ENCODE measurements at regions not wholly inside any gene's neighbourhood (a gene's known extent, or its start where the extent isn't known, plus 50 kb on each side); places are given as distances from the start of the nearest gene placed in this dataset.

- no peak for DNase-seq
Measured at GRCh38 chr2:37869304-37869703, 55.8 kb upstream of the RMDN2 start.

- no peak for DNase-seq
Measured at GRCh38 chr2:37869771-37870170, 55.3 kb upstream of the RMDN2 start.

- no peak for DNase-seq
Measured at GRCh38 chr2:37870829-37871228, 54.3 kb upstream of the RMDN2 start.

GRCh38 chr2:37871456-37872191 is 53.5 kb upstream of the RMDN2 start:
- no peak for DNase-seq

GRCh38 chr2:37872192-37872750 is 52.8 kb upstream of the RMDN2 start:
- DNase-seq: no peak

- no peak for DNase-seq
Measured at GRCh38 chr2:37873229-37873628, 51.9 kb upstream of the RMDN2 start.

- DNase-seq: no peak
Measured at GRCh38 chr2:37873749-37874330, 51.2 kb upstream of the RMDN2 start.

- DNase-seq: no peak
Measured at GRCh38 chr2:37874470-37874869, 50.6 kb upstream of the RMDN2 start.
